ENCODE measurements at regions not wholly inside any gene's neighbourhood (a gene's known extent, or its start where the extent isn't known, plus 50 kb on each side); places are given as distances from the start of the nearest gene placed in this dataset.

- no peak overlapping the region for H2AFZ ChIP-seq (ENCODE audit: low read length)
- peaks cover 30% of the 10 kb centered on the region for H3K27me3 ChIP-seq (ENCODE audit: insufficient read depth, low read length)
- no peaks in the 10 kb centered on the region for H3K4me1 ChIP-seq (ENCODE audit: insufficient read depth, low read length)
- H4K20me1 ChIP-seq (ENCODE audit: insufficient read depth, low read length) = no peaks in the 10 kb centered on the region
- peak; percentile 44 for DNase-seq (ENCODE audit: insufficient read length, low spot score, missing footprints)
- no peaks in the 10 kb centered on the region for H3K36me3 ChIP-seq (ENCODE audit: insufficient read depth, low read length)
- no peak for TF ChIP-seq CTCF (IDR thresholded peaks at IDR 0.05; ENCODE audit: extremely low read depth, low read depth, low read length)
- H3K9me3 ChIP-seq (ENCODE audit: low read depth, low read length) = no peaks in the 10 kb centered on the region
- no peak overlapping the region for H3K4me2 ChIP-seq (ENCODE audit: insufficient read depth, low read length)
- no peaks in the 10 kb centered on the region for H3K79me2 ChIP-seq (ENCODE audit: insufficient read depth, low read length)
- no peak overlapping the region for H3K4me3 ChIP-seq (ENCODE audit: insufficient read depth, low read length)
- no peak overlapping the region for H3K27ac ChIP-seq (ENCODE audit: low read depth, low read length)
Observed at GRCh38 chr10:132480356-132480755, 57.2 kb upstream of the INPP5A start.

- no peaks in the 10 kb centered on the region for H4K20me1 ChIP-seq (ENCODE audit: insufficient read depth, low read length)
- H3K9me3 ChIP-seq (ENCODE audit: low read depth, low read length) = no peaks in the 10 kb centered on the region
- no peak overlapping the region for H3K4me2 ChIP-seq (ENCODE audit: insufficient read depth, low read length)
- H3K36me3 ChIP-seq (ENCODE audit: insufficient read depth, low read length) = no peaks in the 10 kb centered on the region
- no peak for DNase-seq (ENCODE audit: insufficient read length, low spot score, missing footprints)
- no peak overlapping the region for H3K27ac ChIP-seq (ENCODE audit: low read depth, low read length)
- no peaks in the 10 kb centered on the region for H3K79me2 ChIP-seq (ENCODE audit: insufficient read depth, low read length)
- H3K27me3 ChIP-seq (ENCODE audit: insufficient read depth, low read length) = peaks cover 25% of the 10 kb centered on the region
- no peak for TF ChIP-seq CTCF (IDR thresholded peaks at IDR 0.05; ENCODE audit: extremely low read depth, low read depth, low read length)
- no peak overlapping the region for H3K4me3 ChIP-seq (ENCODE audit: insufficient read depth, low read length)
- no peak overlapping the region for H2AFZ ChIP-seq (ENCODE audit: low read length)
- no peaks in the 10 kb centered on the region for H3K4me1 ChIP-seq (ENCODE audit: insufficient read depth, low read length)
Observed at GRCh38 chr10:132481690-132482089, 55.9 kb upstream of the INPP5A start.

GRCh38 chr10:132482090-132482800 lies 55.3 kb upstream of the INPP5A start:
- Histone ChIP-seq H3K4me2 (ENCODE audit: insufficient read depth, low read length) (no peak overlapping the region), H3K27ac (ENCODE audit: low read depth, low read length) (no peak overlapping the region), H3K79me2 (ENCODE audit: insufficient read depth, low read length) (no peaks in the 10 kb centered on the region), H2AFZ (ENCODE audit: low read length) (no peak overlapping the region), H3K36me3 (ENCODE audit: insufficient read depth, low read length) (no peaks in the 10 kb centered on the region), H3K4me3 (ENCODE audit: insufficient read depth, low read length) (no peak overlapping the region), H3K4me1 (ENCODE audit: insufficient read depth, low read length) (no peaks in the 10 kb centered on the region), H3K9me3 (ENCODE audit: low read depth, low read length) (no peaks in the 10 kb centered on the region), H3K27me3 (ENCODE audit: insufficient read depth, low read length) (peaks cover 25% of the 10 kb centered on the region), H4K20me1 (ENCODE audit: insufficient read depth, low read length) (no peaks in the 10 kb centered on the region)
- peak; percentile 86 for DNase-seq (ENCODE audit: insufficient read length, low spot score, missing footprints)
- TF ChIP-seq CTCF (IDR thresholded peaks at IDR 0.05; ENCODE audit: extremely low read depth, low read depth, low read length) = no peak

DNA sequence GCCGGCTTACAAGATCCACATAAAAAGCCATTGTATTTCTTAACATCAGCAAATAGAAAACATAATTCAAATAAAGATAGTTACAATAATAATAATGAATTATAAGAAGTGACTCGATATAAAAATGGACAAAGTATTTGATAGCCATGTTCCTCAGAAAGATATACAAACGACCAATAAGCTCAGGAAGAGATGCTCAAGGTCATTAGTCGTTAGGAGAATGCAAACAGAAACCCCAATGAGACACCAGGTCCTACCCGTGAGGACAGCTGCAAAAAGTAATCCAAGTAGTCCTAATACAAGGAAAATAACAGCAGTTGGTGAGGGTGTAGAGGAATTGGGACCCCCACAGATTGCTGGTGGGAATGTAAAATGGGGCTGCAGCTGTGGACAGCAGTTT lies 54.2 kb upstream of the INPP5A start:
- Histone ChIP-seq H3K27me3 (ENCODE audit: insufficient read depth, low read length) (peaks cover 25% of the 10 kb centered on the region), H2AFZ (ENCODE audit: low read length) (no peak overlapping the region), H3K4me2 (ENCODE audit: insufficient read depth, low read length) (no peak overlapping the region), H3K79me2 (ENCODE audit: insufficient read depth, low read length) (no peaks in the 10 kb centered on the region), H3K9me3 (ENCODE audit: low read depth, low read length) (no peaks in the 10 kb centered on the region), H3K4me1 (ENCODE audit: insufficient read depth, low read length) (no peaks in the 10 kb centered on the region), H3K4me3 (ENCODE audit: insufficient read depth, low read length) (no peak overlapping the region), H3K27ac (ENCODE audit: low read depth, low read length) (no peak overlapping the region), H4K20me1 (ENCODE audit: insufficient read depth, low read length) (no peaks in the 10 kb centered on the region), H3K36me3 (ENCODE audit: insufficient read depth, low read length) (no peaks in the 10 kb centered on the region)
- DNase-seq (ENCODE audit: insufficient read length, low spot score, missing footprints) = peak; percentile 70
- TF ChIP-seq CTCF (IDR thresholded peaks at IDR 0.05; ENCODE audit: extremely low read depth, low read depth, low read length) = no peak
